DND-41 (cell line): ENCODE measurements at regions not wholly inside any gene's neighbourhood (a gene's known extent, or its start where the extent isn't known, plus 50 kb on each side); places are given as distances from the start of the nearest gene placed in this dataset.

Source experiments
- EZH2 ChIP-seq: IDR thresholded peaks from 3 replicates; pipeline ENCODE4 v1.6.1; 2012; ENCODE audit warnings: borderline replicate concordance, low read depth, mild to moderate bottlenecking, moderate library complexity, low read length, inconsistent platforms; ENCODE audit not compliant: severe bottlenecking
- TF ChIP-seq, protein P1 (sequence below): IDR thresholded peaks from 2 replicates; pipeline ENCODE4 v1.5.1; 2012; ENCODE audit warnings: borderline replicate concordance, low read length, moderate library complexity, mild to moderate bottlenecking; ENCODE audit not compliant: poor library complexity, severe bottlenecking; ENCODE audit errors: extremely low read depth

DNA sequence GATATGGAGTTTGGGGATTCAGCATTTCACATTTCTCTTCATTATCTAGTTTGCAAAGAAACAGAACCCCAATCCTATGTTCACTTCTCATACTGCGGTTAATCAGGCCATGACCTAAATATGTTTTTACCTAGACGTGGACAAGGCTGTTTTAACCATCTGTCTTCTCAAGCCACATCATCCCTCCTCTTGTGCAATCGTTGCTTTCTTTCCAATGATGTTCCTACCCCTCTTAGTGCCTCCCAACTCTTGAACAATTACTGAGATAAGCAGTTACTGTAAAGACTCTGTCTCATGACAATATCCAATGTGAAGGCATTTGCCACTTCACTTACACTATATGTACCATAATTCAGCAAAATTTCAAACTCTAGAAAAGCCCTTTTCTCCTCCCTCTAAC, 406.2 kb downstream of the LIG4 start:
- TF ChIP-seq, protein P1, sequence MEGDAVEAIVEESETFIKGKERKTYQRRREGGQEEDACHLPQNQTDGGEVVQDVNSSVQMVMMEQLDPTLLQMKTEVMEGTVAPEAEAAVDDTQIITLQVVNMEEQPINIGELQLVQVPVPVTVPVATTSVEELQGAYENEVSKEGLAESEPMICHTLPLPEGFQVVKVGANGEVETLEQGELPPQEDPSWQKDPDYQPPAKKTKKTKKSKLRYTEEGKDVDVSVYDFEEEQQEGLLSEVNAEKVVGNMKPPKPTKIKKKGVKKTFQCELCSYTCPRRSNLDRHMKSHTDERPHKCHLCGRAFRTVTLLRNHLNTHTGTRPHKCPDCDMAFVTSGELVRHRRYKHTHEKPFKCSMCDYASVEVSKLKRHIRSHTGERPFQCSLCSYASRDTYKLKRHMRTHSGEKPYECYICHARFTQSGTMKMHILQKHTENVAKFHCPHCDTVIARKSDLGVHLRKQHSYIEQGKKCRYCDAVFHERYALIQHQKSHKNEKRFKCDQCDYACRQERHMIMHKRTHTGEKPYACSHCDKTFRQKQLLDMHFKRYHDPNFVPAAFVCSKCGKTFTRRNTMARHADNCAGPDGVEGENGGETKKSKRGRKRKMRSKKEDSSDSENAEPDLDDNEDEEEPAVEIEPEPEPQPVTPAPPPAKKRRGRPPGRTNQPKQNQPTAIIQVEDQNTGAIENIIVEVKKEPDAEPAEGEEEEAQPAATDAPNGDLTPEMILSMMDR, result no peak
- TF ChIP-seq EZH2, result no peak
